ENCODE measurements at regions not wholly inside any gene's neighbourhood (a gene's known extent, or its start where the extent isn't known, plus 50 kb on each side); places are given as distances from the start of the nearest gene placed in this dataset.

- intact Hi-C loops (cut with micrococcal nuclease), result no loop called here
- H3K27ac ChIP-seq (ENCODE audit: low read depth, low read length), result no peak overlapping the region
- no peaks in the 10 kb centered on the region for H3K36me3 ChIP-seq (ENCODE audit: insufficient read depth, low read length)
- H3K27me3 ChIP-seq (ENCODE audit: insufficient read depth, low read length), result no peaks in the 10 kb centered on the region
- CTCF ChIA-PET (ENCODE audit: partially characterized antibody), result no interaction called here
- no peak overlapping the region for H3K4me3 ChIP-seq (ENCODE audit: low read length in 2 of 2)
- DNase-seq, result no peak
- Mint-ChIP-seq H3K27ac (no peak overlapping the region), H3K4me1 (no peaks in the 10 kb centered on the region), H3K9me3 (peaks cover 0 to 9% (median 3%) of the 10 kb centered on the region in 8 donors), H3K4me3 (no peak overlapping the region), H3K27me3 (peaks cover 4 to 5% of the 10 kb centered on the region in 2 donors), H3K36me3 (no peaks in the 10 kb centered on the region)
- POLR2A ChIA-PET (ENCODE audit: partially characterized antibody), result no interaction called here
- no peaks in the 10 kb centered on the region for H3K9me3 ChIP-seq (ENCODE audit: control insufficient read depth in 1 of 2, low read length in 2 of 2)
- no peaks in the 10 kb centered on the region for H3K4me1 ChIP-seq (ENCODE audit: insufficient read depth, low read length)
Observed at GRCh38 chr2:72015266-72015665, 132.4 kb downstream of the CYP26B1 start.

- no peak overlapping the region for H3K4me3 ChIP-seq (ENCODE audit: low read length in 2 of 2)
- Mint-ChIP-seq H3K4me1 (no peaks in the 10 kb centered on the region), H3K36me3 (no peaks in the 10 kb centered on the region), H3K27ac (no peak overlapping the region), H3K9me3 (peaks cover 0 to 9% (median 3%) of the 10 kb centered on the region in 8 donors), H3K4me3 (no peak overlapping the region), H3K27me3 (peaks cover 4 to 5% of the 10 kb centered on the region in 2 donors)
- DNase-seq, result no peak
- no peak overlapping the region for H3K27ac ChIP-seq (ENCODE audit: low read depth, low read length)
- H3K27me3 ChIP-seq (ENCODE audit: insufficient read depth, low read length), result no peaks in the 10 kb centered on the region
- H3K4me1 ChIP-seq (ENCODE audit: insufficient read depth, low read length), result no peaks in the 10 kb centered on the region
- H3K9me3 ChIP-seq (ENCODE audit: control insufficient read depth in 1 of 2, low read length in 2 of 2), result no peaks in the 10 kb centered on the region
- POLR2A ChIA-PET (ENCODE audit: partially characterized antibody), result no interaction called here
- intact Hi-C loops (cut with micrococcal nuclease), result no loop called here
- H3K36me3 ChIP-seq (ENCODE audit: insufficient read depth, low read length), result no peaks in the 10 kb centered on the region
- CTCF ChIA-PET (ENCODE audit: partially characterized antibody), result no interaction called here
Observed at GRCh38 chr2:72014831-72015230, 132.8 kb downstream of the CYP26B1 start.

- no peak overlapping the region for H3K27ac ChIP-seq (ENCODE audit: low read depth, low read length)
- Mint-ChIP-seq H3K27me3 (peaks cover 5% of the 10 kb centered on the region in 2 donors), H3K4me3 (no peak overlapping the region), H3K9me3 (peaks cover 0 to 9% (median 3%) of the 10 kb centered on the region in 8 donors), H3K36me3 (no peaks in the 10 kb centered on the region), H3K27ac (no peak overlapping the region), H3K4me1 (no peaks in the 10 kb centered on the region)
- no peak overlapping the region for H3K4me3 ChIP-seq (ENCODE audit: low read length in 2 of 2)
- no peaks in the 10 kb centered on the region for H3K36me3 ChIP-seq (ENCODE audit: insufficient read depth, low read length)
- no peaks in the 10 kb centered on the region for H3K4me1 ChIP-seq (ENCODE audit: insufficient read depth, low read length)
- CTCF ChIA-PET (ENCODE audit: partially characterized antibody), result no interaction called here
- H3K27me3 ChIP-seq (ENCODE audit: insufficient read depth, low read length), result no peaks in the 10 kb centered on the region
- POLR2A ChIA-PET (ENCODE audit: partially characterized antibody), result no interaction called here
- no peak for DNase-seq
- intact Hi-C loops (cut with micrococcal nuclease), result no loop called here
- no peaks in the 10 kb centered on the region for H3K9me3 ChIP-seq (ENCODE audit: control insufficient read depth in 1 of 2, low read length in 2 of 2)
Observed at GRCh38 chr2:72013726-72014125, 133.9 kb downstream of the CYP26B1 start.

GRCh38 chr2:72012886-72013574, 134.6 kb downstream of the CYP26B1 start:
- peaks cover 0 to 9% (median 3%) of the 10 kb centered on the region in 8 donors for H3K9me3 Mint-ChIP-seq
- no peak overlapping the region for H3K4me3 Mint-ChIP-seq

GRCh38 chr2:72011791-72012190, 135.9 kb downstream of the CYP26B1 start:
- Mint-ChIP-seq H3K27ac (no peak overlapping the region), H3K9me3 (peaks cover 0 to 10% (median 3%) of the 10 kb centered on the region in 8 donors), H3K36me3 (no peaks in the 10 kb centered on the region), H3K4me3 (no peak overlapping the region), H3K4me1 (no peaks in the 10 kb centered on the region), H3K27me3 (peaks cover 5% of the 10 kb centered on the region in 2 donors)
- CTCF ChIA-PET (ENCODE audit: partially characterized antibody), result interaction anchor here (0.6 kb wide), 1 partner anchor 770 kb away, joined by 3 read pairs; no protein-coding TSS in a partner anchor
- Histone ChIP-seq H3K9me3 (ENCODE audit: control insufficient read depth in 1 of 2, low read length in 2 of 2) (no peaks in the 10 kb centered on the region), H3K4me1 (ENCODE audit: insufficient read depth, low read length) (no peaks in the 10 kb centered on the region), H3K4me3 (ENCODE audit: low read length in 2 of 2) (no peak overlapping the region), H3K36me3 (ENCODE audit: insufficient read depth, low read length) (no peaks in the 10 kb centered on the region), H3K27ac (ENCODE audit: low read depth, low read length) (no peak overlapping the region), H3K27me3 (ENCODE audit: insufficient read depth, low read length) (no peaks in the 10 kb centered on the region)
- intact Hi-C loops (cut with micrococcal nuclease), result no loop called here
- DNase-seq, result no peak
- POLR2A ChIA-PET (ENCODE audit: partially characterized antibody), result no interaction called here

More at GRCh38 chr2:72012886-72013574, 134.6 kb downstream of the CYP26B1 start:
- DNase-seq, result no peak
- POLR2A ChIA-PET (ENCODE audit: partially characterized antibody), result no interaction called here
- no peak overlapping the region for H3K27ac ChIP-seq (ENCODE audit: low read depth, low read length)
- H3K4me1 ChIP-seq (ENCODE audit: insufficient read depth, low read length), result no peaks in the 10 kb centered on the region
- H3K9me3 ChIP-seq (ENCODE audit: control insufficient read depth in 1 of 2, low read length in 2 of 2), result no peaks in the 10 kb centered on the region
- Mint-ChIP-seq H3K4me1 (no peaks in the 10 kb centered on the region), H3K27ac (no peak overlapping the region), H3K27me3 (peaks cover 5% of the 10 kb centered on the region in 2 donors), H3K36me3 (no peaks in the 10 kb centered on the region)
- H3K27me3 ChIP-seq (ENCODE audit: insufficient read depth, low read length), result no peaks in the 10 kb centered on the region
- intact Hi-C loops (cut with micrococcal nuclease), result no loop called here
- H3K4me3 ChIP-seq (ENCODE audit: low read length in 2 of 2), result no peak overlapping the region
- H3K36me3 ChIP-seq (ENCODE audit: insufficient read depth, low read length), result no peaks in the 10 kb centered on the region
- CTCF ChIA-PET (ENCODE audit: partially characterized antibody), result no interaction called here

- DNase-seq, result no peak
- H3K36me3 Mint-ChIP-seq, result no peaks in the 10 kb centered on the region
- H3K36me3 ChIP-seq (ENCODE audit: insufficient read depth, low read length), result no peaks in the 10 kb centered on the region
- H3K27ac Mint-ChIP-seq, result no peak overlapping the region
- POLR2A ChIA-PET (ENCODE audit: partially characterized antibody), result no interaction called here
- no peaks in the 10 kb centered on the region for H3K27me3 ChIP-seq (ENCODE audit: insufficient read depth, low read length)
- no peaks in the 10 kb centered on the region for H3K4me1 Mint-ChIP-seq
- H3K27ac ChIP-seq (ENCODE audit: low read depth, low read length), result no peak overlapping the region
- no peaks in the 10 kb centered on the region for H3K9me3 ChIP-seq (ENCODE audit: control insufficient read depth in 1 of 2, low read length in 2 of 2)
- intact Hi-C loops (cut with micrococcal nuclease), result no loop called here
- peaks cover 0 to 10% (median 3%) of the 10 kb centered on the region in 8 donors for H3K9me3 Mint-ChIP-seq
- CTCF ChIA-PET (ENCODE audit: partially characterized antibody), result no interaction called here
- no peaks in the 10 kb centered on the region for H3K4me1 ChIP-seq (ENCODE audit: insufficient read depth, low read length)
- peaks cover 5% of the 10 kb centered on the region in 2 donors for H3K27me3 Mint-ChIP-seq
- no peak overlapping the region for H3K4me3 Mint-ChIP-seq
- no peak overlapping the region for H3K4me3 ChIP-seq (ENCODE audit: low read length in 2 of 2)
Observed at GRCh38 chr2:72011370-72011689, 136.3 kb downstream of the CYP26B1 start.

GRCh38 chr2:72010647-72011369, 136.9 kb downstream of the CYP26B1 start:
- no peak overlapping the region for H3K27ac Mint-ChIP-seq
- intact Hi-C loops (cut with micrococcal nuclease), result no loop called here
- H3K36me3 ChIP-seq (ENCODE audit: insufficient read depth, low read length), result no peaks in the 10 kb centered on the region
- ChIA-PET POLR2A (ENCODE audit: partially characterized antibody) (no interaction called here), CTCF (ENCODE audit: partially characterized antibody) (no interaction called here)
- peaks cover 0 to 10% (median 3%) of the 10 kb centered on the region in 8 donors for H3K9me3 Mint-ChIP-seq
- DNase-seq, result no peak
- no peaks in the 10 kb centered on the region for H3K4me1 ChIP-seq (ENCODE audit: insufficient read depth, low read length)
- H3K36me3 Mint-ChIP-seq, result no peaks in the 10 kb centered on the region
- H3K4me3 Mint-ChIP-seq, result peak overlapping the region in 1 of 8 donors; percentile 38
- H3K9me3 ChIP-seq (ENCODE audit: control insufficient read depth in 1 of 2, low read length in 2 of 2), result no peaks in the 10 kb centered on the region
- H3K27me3 ChIP-seq (ENCODE audit: insufficient read depth, low read length), result no peaks in the 10 kb centered on the region
- H3K27ac ChIP-seq (ENCODE audit: low read depth, low read length), result no peak overlapping the region
- H3K4me1 Mint-ChIP-seq, result no peaks in the 10 kb centered on the region
- peaks cover 5 to 8% of the 10 kb centered on the region in 2 donors for H3K27me3 Mint-ChIP-seq
- H3K4me3 ChIP-seq (ENCODE audit: low read length in 2 of 2), result no peak overlapping the region
